ENCODE measurements at regions not wholly inside any gene's neighbourhood (a gene's known extent, or its start where the extent isn't known, plus 50 kb on each side); places are given as distances from the start of the nearest gene placed in this dataset.

- DNase-seq, result no peak
Observed at GRCh38 chr18:43482600-43482999, 205.3 kb upstream of the SYT4 start.

GRCh38 chr18:43484710-43485109, 207.4 kb upstream of the SYT4 start:
- DNase-seq, result no peak

- no peak for DNase-seq
Observed at GRCh38 chr18:43485545-43485963, 208.3 kb upstream of the SYT4 start.

- DNase-seq, result no peak
Observed at GRCh38 chr18:43486462-43486861, 209.2 kb upstream of the SYT4 start.

- DNase-seq, result no peak
Observed at GRCh38 chr18:43501099-43501498, 223.8 kb upstream of the SYT4 start.

- DNase-seq, result no peak
Observed at GRCh38 chr18:43506935-43507334, 229.6 kb upstream of the SYT4 start.

GRCh38 chr18:43507842-43508481, 230.7 kb upstream of the SYT4 start:
- DNase-seq, result no peak

- no peak for DNase-seq
Observed at GRCh38 chr18:43514747-43515146, 237.5 kb upstream of the SYT4 start.

GRCh38 chr18:43515481-43515880, 238.2 kb upstream of the SYT4 start:
- no peak for DNase-seq

- no peak for DNase-seq
Observed at GRCh38 chr18:43524260-43524659, 247.0 kb upstream of the SYT4 start.

- DNase-seq, result no peak
Observed at GRCh38 chr18:43525169-43525568, 247.9 kb upstream of the SYT4 start.

- no peak for DNase-seq
Observed at GRCh38 chr18:43526426-43527145, 249.3 kb upstream of the SYT4 start.

GRCh38 chr18:43531438-43531837, 254.1 kb upstream of the SYT4 start:
- no peak for DNase-seq

GRCh38 chr18:43533371-43533770, 256.1 kb upstream of the SYT4 start:
- DNase-seq, result no peak

GRCh38 chr18:43534511-43534910, 257.2 kb upstream of the SYT4 start:
- no peak for DNase-seq

- no peak for DNase-seq
Observed at GRCh38 chr18:43539862-43540261, 262.6 kb upstream of the SYT4 start.

- no peak for DNase-seq
Observed at GRCh38 chr18:43542016-43542415, 264.7 kb upstream of the SYT4 start.

- no peak for DNase-seq
Observed at GRCh38 chr18:43543236-43543635, 265.9 kb upstream of the SYT4 start.

GRCh38 chr18:43547456-43547855, 270.2 kb upstream of the SYT4 start:
- DNase-seq, result no peak

- no peak for DNase-seq
Observed at GRCh38 chr18:43559507-43559906, 282.2 kb upstream of the SYT4 start.

GRCh38 chr18:43563780-43564179, 286.5 kb upstream of the SYT4 start:
- DNase-seq, result no peak

GRCh38 chr18:43570593-43570992, 293.3 kb upstream of the SYT4 start:
- DNase-seq, result no peak

GRCh38 chr18:43571078-43571689, 293.9 kb upstream of the SYT4 start:
- no peak for DNase-seq

GRCh38 chr18:43572163-43572562, 294.9 kb upstream of the SYT4 start:
- DNase-seq, result no peak
